GM13977 (cell line): ENCODE measurements at regions not wholly inside any gene's neighbourhood (a gene's known extent, or its start where the extent isn't known, plus 50 kb on each side); places are given as distances from the start of the nearest gene placed in this dataset.

Source experiments
- DNase-seq: peaks from one replicate; pipeline ENCODE4 v3.0.0; 2012; ENCODE audit warnings: low spot score
- CTCF ChIP-seq: IDR thresholded peaks from 2 replicates; pipeline ENCODE4 v1.5.1; 2012; ENCODE audit warnings: mild to moderate bottlenecking, control low read depth; ENCODE audit not compliant: insufficient read depth; ENCODE audit errors: extremely low read depth, missing control alignments
- in situ Hi-C: fragments of 300-500 bp; cut with MboI; formaldehyde crosslinking; loops from one replicate; pipeline ENCODE4 v1.12.0; 2022; ENCODE audit warnings: low sequenced_read_pairs, low pct_unique_long_range_greater_than_20kb, mixed read lengths, inconsistent platforms; ENCODE audit not compliant: unreplicated experiment

DNA sequence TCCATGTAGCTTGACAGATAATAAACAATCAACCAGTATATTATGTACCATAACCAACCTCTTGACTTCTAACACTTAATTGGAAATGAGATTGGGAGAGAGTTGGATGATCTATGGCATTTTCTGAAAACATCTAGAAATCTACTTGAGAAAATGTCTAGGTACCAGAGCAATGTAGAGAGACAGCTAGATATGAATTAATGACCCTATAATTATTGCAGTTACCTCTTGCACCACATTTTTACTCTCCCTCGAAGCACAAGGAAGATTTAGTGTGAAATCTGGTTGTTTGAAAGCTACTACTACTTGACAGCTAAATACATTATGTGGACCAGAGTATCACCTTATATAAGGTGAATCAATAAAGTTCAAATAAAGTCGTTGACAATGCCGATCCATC, 1534.4 kb upstream of the IGFBP7 start:
- TF ChIP-seq CTCF, result no peak
- DNase-seq, result no peak
- in situ Hi-C loops, result no loop called here

- TF ChIP-seq CTCF, result no peak
- in situ Hi-C loops, result no loop called here
- no peak for DNase-seq
Observed at GRCh38 chr4:58636381-58636780, 1526.2 kb upstream of the IGFBP7 start.

- in situ Hi-C loops, result no loop called here
Observed at GRCh38 chr4:58617226-58617625, 1507.0 kb upstream of the IGFBP7 start.

GRCh38 chr4:58611012-58611411, 1500.8 kb upstream of the IGFBP7 start:
- in situ Hi-C loops, result no loop called here
- TF ChIP-seq CTCF, result no peak
- DNase-seq, result no peak

More at GRCh38 chr4:58617226-58617625, 1507.0 kb upstream of the IGFBP7 start:
- no peak for TF ChIP-seq CTCF
- no peak for DNase-seq

DNA sequence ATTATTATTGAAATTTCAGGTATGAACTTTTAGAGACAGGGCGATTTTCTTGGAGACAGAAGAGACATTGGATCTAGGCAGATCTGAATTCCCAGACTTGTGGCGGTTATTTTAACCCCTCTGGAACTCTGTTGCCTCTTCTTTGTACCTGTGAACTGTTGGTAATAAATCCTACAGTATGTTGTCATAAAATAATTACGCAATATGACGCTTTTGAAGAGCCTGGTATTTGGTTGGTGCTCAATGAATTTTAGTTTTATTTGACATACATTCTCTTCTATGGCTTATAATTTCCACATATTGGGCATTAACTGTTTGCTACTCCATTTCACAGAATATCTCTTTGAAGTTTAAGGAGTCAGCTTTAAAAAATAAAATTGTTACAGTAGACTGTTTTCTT, 1496.1 kb upstream of the IGFBP7 start:
- TF ChIP-seq CTCF, result no peak
- no peak for DNase-seq
- in situ Hi-C loops, result no loop called here

DNA sequence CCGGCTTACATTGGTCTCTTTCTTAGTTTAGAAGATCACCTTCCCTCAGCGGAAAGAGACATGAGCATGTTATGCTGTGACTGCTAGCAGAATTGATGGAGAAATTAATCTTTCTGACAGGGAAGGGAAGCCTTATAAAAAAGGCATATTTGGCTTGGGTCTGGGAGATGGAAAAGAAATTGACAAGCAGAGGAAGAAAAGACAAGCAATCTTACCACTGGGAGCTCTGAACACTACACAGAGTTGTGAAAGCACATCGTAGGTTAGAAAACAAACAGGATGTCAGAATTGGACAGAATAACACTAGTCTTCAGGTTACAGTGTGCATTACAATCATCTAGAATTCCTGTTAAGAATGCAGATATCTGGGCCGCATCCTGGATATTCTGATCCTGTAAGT, 1493.8 kb upstream of the IGFBP7 start:
- in situ Hi-C loops, result no loop called here
- no peak for DNase-seq
- TF ChIP-seq CTCF, result no peak

DNA sequence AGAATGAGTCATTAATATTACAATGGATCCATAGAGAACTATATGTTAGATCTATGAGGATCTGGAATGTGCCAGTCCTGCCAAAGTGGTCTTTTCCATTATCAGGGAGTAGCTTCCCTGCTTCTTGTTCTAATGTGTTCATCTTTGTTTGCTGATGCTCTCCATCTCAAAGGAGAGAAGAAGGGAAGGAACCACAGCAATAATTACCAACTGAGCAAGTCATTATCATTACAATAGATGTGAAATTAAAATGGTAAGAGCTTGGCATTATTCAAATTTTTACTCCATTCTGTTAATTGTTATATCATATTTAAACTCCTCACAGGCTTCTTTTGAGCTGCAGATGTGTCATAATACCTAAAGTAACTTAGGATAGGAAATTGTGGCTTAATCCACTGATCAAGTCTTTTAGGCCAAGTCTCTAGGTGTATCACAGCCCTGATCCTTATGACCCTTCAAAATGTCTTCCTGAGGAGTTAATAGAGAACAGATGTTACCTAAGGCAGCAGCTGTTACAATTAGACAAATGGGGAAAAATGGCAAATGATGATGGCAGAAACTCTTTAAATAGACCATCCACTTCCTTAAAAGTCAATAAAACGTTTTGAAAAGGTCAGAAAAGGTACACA, 1492.7 kb upstream of the IGFBP7 start:
- in situ Hi-C loops, result no loop called here
- DNase-seq, result no peak
- TF ChIP-seq CTCF, result no peak
